ENCODE measurements at regions not wholly inside any gene's neighbourhood (a gene's known extent, or its start where the extent isn't known, plus 50 kb on each side); places are given as distances from the start of the nearest gene placed in this dataset.
"Not testable (repeated sequence)": the region's sequence is repeated elsewhere in the genome, so short reads cannot be mapped to it uniquely, and the experiment has no call there.

DNA sequence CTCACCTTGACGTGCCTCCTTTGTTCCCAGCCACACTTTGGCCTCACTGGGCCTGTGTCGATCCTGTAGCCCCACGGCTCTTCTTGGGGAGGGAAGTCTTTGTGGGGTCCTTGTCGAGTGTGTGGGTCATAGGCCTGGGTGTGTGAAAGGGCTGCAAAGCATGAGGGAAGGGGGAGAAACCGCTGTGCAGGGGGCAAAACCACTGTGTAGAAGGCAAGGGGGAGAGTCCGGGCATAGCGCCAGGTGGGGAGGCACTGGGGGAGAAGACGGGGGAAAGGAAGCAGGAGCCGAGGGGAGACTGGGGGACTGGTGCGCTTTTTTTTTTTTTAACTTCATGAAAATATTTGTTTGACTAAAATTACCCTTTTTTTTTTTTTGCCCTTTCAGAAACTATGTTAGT is 65.1 kb upstream of the RASD2 start:
- H3K4me3 Mint-ChIP-seq, result no peak overlapping the region
- peaks cover 12% of the 10 kb centered on the region for H3K36me3 Mint-ChIP-seq
- H3K27ac Mint-ChIP-seq, result no peak overlapping the region
- peaks cover 38% of the 10 kb centered on the region for H3K27me3 Mint-ChIP-seq
- no peak for DNase-seq
- H3K4me1 Mint-ChIP-seq, result no peaks in the 10 kb centered on the region
- peaks cover 1% of the 10 kb centered on the region for H3K9me3 Mint-ChIP-seq

- peaks cover 46% of the 10 kb centered on the region for H3K27me3 Mint-ChIP-seq
- no peaks in the 10 kb centered on the region for H3K9me3 Mint-ChIP-seq
- peaks cover 4% of the 10 kb centered on the region for H3K36me3 Mint-ChIP-seq
- no peak overlapping the region for H3K4me3 Mint-ChIP-seq
- DNase-seq, result no peak
- H3K4me1 Mint-ChIP-seq, result no peaks in the 10 kb centered on the region
- H3K27ac Mint-ChIP-seq, result no peak overlapping the region
Measured at GRCh38 chr22:35476341-35476740, 64.3 kb upstream of the RASD2 start.

GRCh38 chr22:35477911-35478582 is 62.6 kb upstream of the RASD2 start:
- no peak for DNase-seq
- H3K4me1 Mint-ChIP-seq, result no peaks in the 10 kb centered on the region
- H3K9me3 Mint-ChIP-seq, result no peaks in the 10 kb centered on the region
- H3K36me3 Mint-ChIP-seq, result no peaks in the 10 kb centered on the region
- no peak overlapping the region for H3K27ac Mint-ChIP-seq
- H3K27me3 Mint-ChIP-seq, result peaks cover 57% of the 10 kb centered on the region
- no peak overlapping the region for H3K4me3 Mint-ChIP-seq

DNA sequence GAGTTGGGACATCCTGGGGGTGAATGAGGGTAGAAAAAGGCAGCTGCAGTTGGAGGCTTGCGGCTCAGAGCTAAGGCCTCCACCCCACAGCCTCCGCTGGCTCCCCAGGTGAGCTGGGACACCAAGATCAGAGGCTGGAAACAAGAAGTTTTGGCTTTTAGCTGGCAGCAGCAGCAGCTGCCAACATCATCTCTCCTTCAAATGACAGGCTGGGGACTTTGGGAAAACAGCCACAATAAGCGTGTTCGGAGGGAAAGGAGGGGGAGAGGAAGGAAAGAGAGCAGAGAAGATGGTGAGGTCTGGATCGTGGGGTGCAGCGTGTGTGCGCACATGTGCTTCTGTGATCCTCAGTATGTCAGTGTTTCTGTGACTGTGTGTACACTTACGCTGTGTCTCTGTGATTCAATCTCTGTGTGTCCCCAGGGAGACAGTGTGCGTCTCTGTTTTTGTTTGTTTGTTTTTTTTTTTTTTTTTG is 62.0 kb upstream of the RASD2 start:
- Mint-ChIP-seq H3K27me3 (peaks cover 57% of the 10 kb centered on the region), H3K9me3 (no peaks in the 10 kb centered on the region), H3K36me3 (no peaks in the 10 kb centered on the region), H3K27ac (no peak overlapping the region), H3K4me3 (no peak overlapping the region), H3K4me1 (no peaks in the 10 kb centered on the region)
- DNase-seq, result no peak

GRCh38 chr22:35479359-35479758 is 61.3 kb upstream of the RASD2 start:
- Mint-ChIP-seq H3K27me3 (peaks cover 57% of the 10 kb centered on the region), H3K36me3 (no peaks in the 10 kb centered on the region), H3K9me3 (no peaks in the 10 kb centered on the region), H3K27ac (no peak overlapping the region), H3K4me1 (no peaks in the 10 kb centered on the region), H3K4me3 (no peak overlapping the region)
- no peak for DNase-seq

- Mint-ChIP-seq H3K9me3 (no peaks in the 10 kb centered on the region), H3K27ac (no peak overlapping the region), H3K4me3 (no peak overlapping the region), H3K4me1 (no peaks in the 10 kb centered on the region), H3K27me3 (peaks cover 60% of the 10 kb centered on the region), H3K36me3 (no peaks in the 10 kb centered on the region)
- DNase-seq, result no peak
Measured at GRCh38 chr22:35479985-35480550, 60.6 kb upstream of the RASD2 start.

- no peaks in the 10 kb centered on the region for H3K9me3 Mint-ChIP-seq
- no peak overlapping the region for H3K27ac Mint-ChIP-seq
Measured at GRCh38 chr22:35480627-35481550, 59.7 kb upstream of the RASD2 start.

DNA sequence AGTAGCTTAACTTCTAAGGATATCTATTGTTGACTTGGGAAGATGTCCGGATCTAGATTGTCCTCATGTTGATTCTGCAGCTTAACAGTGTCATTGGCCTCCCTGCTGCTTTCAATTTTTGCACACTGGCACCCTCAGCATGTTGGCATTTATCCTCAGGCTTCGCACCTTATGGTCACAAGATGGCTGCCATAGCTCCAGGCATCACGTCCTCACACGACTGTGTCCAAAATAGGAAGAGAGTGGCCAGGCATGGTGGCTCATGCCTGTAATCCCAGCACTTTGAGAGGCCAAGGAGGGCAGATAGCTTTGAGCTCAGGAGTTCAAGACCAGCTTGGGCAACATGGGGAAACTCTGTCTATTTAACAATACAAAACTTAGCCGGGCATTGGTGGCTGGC is 58.3 kb upstream of the RASD2 start:
- H3K27ac Mint-ChIP-seq, result no peak overlapping the region
- no peaks in the 10 kb centered on the region for H3K9me3 Mint-ChIP-seq
- H3K36me3 Mint-ChIP-seq, result no peaks in the 10 kb centered on the region
- H3K27me3 Mint-ChIP-seq, result peaks cover 50% of the 10 kb centered on the region
- DNase-seq, result no peak
- H3K4me1 Mint-ChIP-seq, result no peaks in the 10 kb centered on the region
- H3K4me3 Mint-ChIP-seq, result no peak overlapping the region

More at GRCh38 chr22:35480627-35481550, 59.7 kb upstream of the RASD2 start:
- Mint-ChIP-seq H3K27me3 (peaks cover 60% of the 10 kb centered on the region), H3K36me3 (no peaks in the 10 kb centered on the region), H3K4me1 (no peaks in the 10 kb centered on the region), H3K4me3 (no peak overlapping the region)
- no peak for DNase-seq

GRCh38 chr22:35482974-35483373 is 57.7 kb upstream of the RASD2 start:
- Mint-ChIP-seq H3K36me3 (no peaks in the 10 kb centered on the region), H3K27ac (no peak overlapping the region), H3K27me3 (peaks cover 44% of the 10 kb centered on the region), H3K4me3 (no peak overlapping the region), H3K9me3 (no peaks in the 10 kb centered on the region), H3K4me1 (no peaks in the 10 kb centered on the region)
- DNase-seq, result no peak

GRCh38 chr22:35483730-35484129 is 56.9 kb upstream of the RASD2 start:
- DNase-seq, result no peak
- Mint-ChIP-seq H3K27ac (no peak overlapping the region), H3K9me3 (no peaks in the 10 kb centered on the region), H3K4me3 (no peak overlapping the region), H3K36me3 (no peaks in the 10 kb centered on the region), H3K27me3 (peaks cover 36% of the 10 kb centered on the region), H3K4me1 (no peaks in the 10 kb centered on the region)

- H3K27ac Mint-ChIP-seq, result no peak overlapping the region
- no peaks in the 10 kb centered on the region for H3K9me3 Mint-ChIP-seq
- H3K27me3 Mint-ChIP-seq, result peaks cover 25% of the 10 kb centered on the region
- H3K4me3 Mint-ChIP-seq, result no peak overlapping the region
- no peaks in the 10 kb centered on the region for H3K36me3 Mint-ChIP-seq
- DNase-seq, result no peak
- no peaks in the 10 kb centered on the region for H3K4me1 Mint-ChIP-seq
Measured at GRCh38 chr22:35484651-35485556, 55.7 kb upstream of the RASD2 start.

DNA sequence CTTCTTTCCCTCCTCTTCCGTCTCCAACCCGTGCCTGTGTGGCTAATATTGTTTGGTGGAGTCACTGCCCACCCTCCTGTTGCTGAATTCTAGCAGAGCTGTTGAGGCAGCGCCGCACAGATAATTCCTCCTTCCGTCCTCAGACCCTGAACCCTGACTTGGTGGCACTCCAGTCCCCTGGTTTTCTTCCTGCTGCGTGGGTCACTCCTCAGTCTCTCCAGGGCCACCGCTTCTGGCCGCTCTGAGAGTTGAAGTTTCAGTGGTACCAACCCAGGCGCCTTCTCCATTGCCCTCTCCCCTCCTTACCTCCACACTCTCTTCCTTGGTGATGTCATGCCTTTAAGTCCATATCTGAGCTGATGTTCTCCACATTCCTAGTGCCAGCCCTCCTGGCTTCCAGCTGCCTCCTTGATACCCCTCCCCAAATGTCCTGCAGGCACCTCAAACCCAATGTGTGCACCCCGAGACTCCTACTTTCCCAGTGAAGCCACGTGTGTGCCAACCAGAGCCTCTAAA is 54.5 kb upstream of the RASD2 start:
- DNase-seq, result no peak
- peaks cover 17% of the 10 kb centered on the region for H3K27me3 Mint-ChIP-seq
- H3K27ac Mint-ChIP-seq, result no peak overlapping the region
- H3K4me1 Mint-ChIP-seq, result no peaks in the 10 kb centered on the region
- no peaks in the 10 kb centered on the region for H3K36me3 Mint-ChIP-seq
- no peaks in the 10 kb centered on the region for H3K9me3 Mint-ChIP-seq
- no peak overlapping the region for H3K4me3 Mint-ChIP-seq

DNA sequence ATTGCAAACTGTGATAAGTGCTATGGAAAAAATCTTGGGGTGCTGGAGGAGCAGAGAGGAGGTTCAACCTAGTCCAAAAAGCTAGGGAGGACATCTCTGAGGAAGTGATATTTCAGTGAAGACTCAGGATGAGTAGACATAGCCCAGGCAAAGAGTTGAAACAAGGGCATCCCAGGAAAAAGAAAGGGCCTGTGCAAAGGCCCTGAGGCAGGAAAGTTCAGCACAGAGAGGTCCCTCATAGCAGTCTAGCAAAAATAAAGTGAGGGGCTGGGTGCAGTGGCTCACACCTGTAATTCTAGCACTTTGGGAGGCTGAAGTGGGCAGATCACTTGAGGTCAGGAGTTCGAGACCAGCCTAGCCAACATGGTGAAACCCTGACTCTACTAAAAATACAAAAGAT is 53.0 kb upstream of the RASD2 start:
- H3K4me1 Mint-ChIP-seq, H3K27ac Mint-ChIP-seq, DNase-seq, H3K4me3 Mint-ChIP-seq, H3K9me3 Mint-ChIP-seq, H3K36me3 Mint-ChIP-seq: not testable (repeated sequence)
- H3K27me3 Mint-ChIP-seq, result peaks cover 13% of the 10 kb centered on the region

- Mint-ChIP-seq H3K27ac (no peak overlapping the region), H3K4me1 (no peaks in the 10 kb centered on the region), H3K4me3 (no peak overlapping the region), H3K9me3 (no peaks in the 10 kb centered on the region), H3K27me3 (peaks cover 19% of the 10 kb centered on the region), H3K36me3 (no peaks in the 10 kb centered on the region)
- DNase-seq, result no peak
Measured at GRCh38 chr22:35488513-35488912, 52.1 kb upstream of the RASD2 start.

Data from activated naive CD8-positive, alpha-beta T cell treated with anti-CD3 and anti-CD28 coated beads for 36 hours (primary cell).